Stimulated activated CD8-positive, alpha-beta memory T cell treated with anti-CD3 and anti-CD28 coated beads, Interleukin-15, amount 100 ng/mL, for 1 hour (primary cell): ENCODE measurements at regions not wholly inside any gene's neighbourhood (a gene's known extent, or its start where the extent isn't known, plus 50 kb on each side); places are given as distances from the start of the nearest gene placed in this dataset.

Experiments
- DNase-seq: peaks from one replicate; pipeline ENCODE4 v3.0.0-alpha.2; 2020; ENCODE audit warnings: low read depth

- DNase-seq = no peak
These were observed 156.4 kb upstream of the PDE10A start for GRCh38 chr6:165819394-165819793.

- DNase-seq = no peak
These were observed 155.2 kb upstream of the PDE10A start for GRCh38 chr6:165818200-165818599.

DNA sequence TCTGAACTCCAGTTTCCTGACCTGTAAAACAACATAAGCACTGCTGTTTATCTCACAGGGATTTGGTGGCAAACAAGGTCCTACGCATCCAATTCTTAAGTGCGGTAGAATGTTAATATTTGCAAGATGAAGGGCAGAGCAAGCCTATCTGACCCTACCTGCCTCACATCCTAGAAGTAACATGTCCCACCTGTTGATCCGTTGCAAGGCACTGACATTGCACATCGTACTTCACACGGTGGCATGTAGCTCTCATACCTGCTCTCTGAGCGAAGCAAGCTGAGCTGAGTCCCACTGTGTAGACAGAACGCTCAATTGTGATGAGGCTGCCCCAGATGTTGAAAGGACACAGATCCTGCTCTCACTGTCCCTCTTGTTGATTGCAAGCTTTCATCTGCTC lies 154.7 kb upstream of the PDE10A start:
- no peak for DNase-seq

GRCh38 chr6:165817148-165817547 lies 154.1 kb upstream of the PDE10A start:
- no peak for DNase-seq

GRCh38 chr6:165814679-165815078 lies 151.6 kb upstream of the PDE10A start:
- no peak for DNase-seq

DNA sequence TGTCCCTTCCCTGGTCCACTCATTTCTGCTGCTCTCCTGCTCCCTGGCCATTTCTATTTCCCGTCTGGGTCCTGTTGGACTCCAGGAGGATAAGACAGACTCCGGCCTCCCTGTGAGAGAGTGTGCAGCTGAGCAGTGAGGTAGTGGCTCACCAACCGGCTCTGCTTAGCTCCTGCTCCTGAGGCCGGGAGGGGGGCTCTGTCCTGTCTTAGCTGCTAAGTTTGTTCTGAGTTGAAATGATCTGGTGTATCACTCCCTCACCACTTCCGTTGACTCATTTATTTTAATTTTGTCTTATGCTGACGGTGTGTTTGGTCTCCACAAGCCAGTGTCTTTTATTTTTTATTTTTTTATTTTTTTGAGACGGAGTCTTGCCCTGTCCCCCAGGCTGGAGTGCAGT lies 148.5 kb upstream of the PDE10A start:
- DNase-seq = no peak

DNA sequence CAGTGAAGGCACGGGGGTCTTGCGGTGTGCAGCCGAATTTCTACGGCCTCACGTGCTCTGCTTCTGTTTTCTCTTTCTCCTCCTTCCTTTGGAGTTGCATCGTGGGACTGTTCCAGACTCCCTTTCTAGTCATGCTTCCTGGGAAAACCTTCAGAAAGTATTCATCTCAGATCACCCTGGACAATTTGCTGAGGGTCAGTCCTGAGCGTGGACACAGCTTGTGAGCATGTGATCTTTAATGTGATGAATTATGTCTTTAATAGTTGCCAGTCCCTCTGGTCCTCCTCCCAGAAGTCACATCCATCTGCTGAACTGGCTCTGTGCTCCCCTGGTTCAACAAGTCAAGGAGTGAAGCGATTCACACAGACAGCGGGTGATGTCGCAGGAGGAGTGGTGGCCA lies 145.0 kb upstream of the PDE10A start:
- DNase-seq = no peak

- no peak for DNase-seq
These were observed 144.4 kb upstream of the PDE10A start for GRCh38 chr6:165807249-165807960.

- no peak for DNase-seq
These were observed 143.2 kb upstream of the PDE10A start for GRCh38 chr6:165806126-165806810.

GRCh38 chr6:165805636-165806035 lies 142.6 kb upstream of the PDE10A start:
- no peak for DNase-seq

GRCh38 chr6:165805067-165805555 lies 142.1 kb upstream of the PDE10A start:
- DNase-seq = no peak

GRCh38 chr6:165804331-165805066 lies 141.5 kb upstream of the PDE10A start:
- DNase-seq = no peak

- DNase-seq = no peak
These were observed 137.3 kb upstream of the PDE10A start for GRCh38 chr6:165800337-165800736.

DNA sequence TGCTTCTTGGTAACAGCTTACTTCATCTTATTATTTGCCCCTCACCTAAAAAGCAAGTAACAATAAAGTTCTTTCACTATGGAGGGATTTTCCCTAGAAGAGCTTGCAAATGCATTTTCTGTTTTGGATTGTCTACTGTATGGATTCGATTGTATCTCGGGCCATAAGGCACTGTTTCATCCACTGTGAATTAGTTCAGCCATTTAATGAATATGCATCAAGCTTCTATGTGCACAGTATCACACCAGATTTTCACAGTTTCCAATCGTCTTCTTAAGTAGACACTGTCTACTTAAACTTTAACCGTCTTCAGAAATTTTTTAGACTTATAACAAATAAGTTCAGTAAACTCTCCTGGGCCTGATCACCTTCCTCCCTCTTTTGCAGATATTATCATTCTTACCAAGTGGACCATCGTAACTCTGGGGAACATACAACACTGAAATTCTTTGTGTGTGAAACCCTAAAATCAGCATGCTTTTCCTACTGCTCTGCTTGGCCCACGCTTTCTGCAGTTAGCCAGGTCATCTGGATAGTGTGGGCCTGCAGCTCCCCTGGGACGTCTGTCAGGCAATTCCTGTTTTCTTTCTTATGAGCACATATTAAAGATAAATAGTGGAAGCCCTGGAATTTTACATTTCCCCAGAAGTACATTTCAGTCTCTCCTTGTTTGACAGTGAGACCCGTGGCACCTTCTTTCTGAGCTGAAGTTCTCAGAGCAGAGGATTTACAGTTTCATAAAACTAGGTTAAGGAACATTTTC lies 136.5 kb upstream of the PDE10A start:
- no peak for DNase-seq

GRCh38 chr6:165798991-165799390 lies 135.9 kb upstream of the PDE10A start:
- no peak for DNase-seq

DNA sequence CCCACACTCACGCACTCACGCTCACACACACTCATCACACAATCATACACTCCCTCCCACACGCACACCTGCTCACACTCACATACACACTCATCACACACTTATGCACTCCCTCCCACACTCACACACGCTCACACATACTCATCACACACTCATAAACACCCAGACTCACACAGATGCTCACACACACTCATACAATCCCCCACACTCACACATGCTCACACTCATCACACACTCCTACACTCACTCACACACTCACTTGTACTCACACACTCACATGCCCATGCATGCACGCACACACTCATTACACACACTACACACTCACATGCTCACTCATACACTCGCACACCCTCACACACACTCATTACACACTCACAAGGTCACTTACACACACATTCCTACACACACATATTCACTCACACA lies 131.1 kb upstream of the PDE10A start:
- no peak for DNase-seq

DNA sequence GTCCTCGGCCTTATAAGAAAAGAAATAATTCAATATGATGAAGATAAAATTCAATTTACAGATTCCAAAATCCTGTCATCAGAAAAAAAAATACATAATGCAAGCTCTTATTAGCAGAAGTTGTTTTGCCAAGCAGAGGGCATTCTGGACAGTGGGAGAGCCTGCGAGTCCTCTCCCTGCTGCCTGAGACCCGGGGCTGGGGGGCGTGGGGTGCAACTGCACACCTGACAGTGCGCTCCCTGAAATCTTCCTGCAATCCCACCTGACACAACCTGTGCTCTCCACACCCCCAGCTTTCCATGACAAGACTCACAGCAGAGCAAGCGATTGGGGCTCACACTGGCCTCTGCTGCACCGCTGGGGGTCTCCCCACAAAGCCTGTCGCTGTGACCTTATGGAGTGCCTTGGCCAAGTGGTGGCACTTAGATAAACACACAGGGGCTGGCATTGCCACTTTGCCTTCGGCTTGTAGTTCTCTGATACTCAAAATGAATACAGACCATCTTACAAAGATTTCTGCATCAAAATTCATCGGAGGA lies 130.3 kb upstream of the PDE10A start:
- DNase-seq = no peak

GRCh38 chr6:165791876-165792437 lies 128.9 kb upstream of the PDE10A start:
- DNase-seq = no peak

DNA sequence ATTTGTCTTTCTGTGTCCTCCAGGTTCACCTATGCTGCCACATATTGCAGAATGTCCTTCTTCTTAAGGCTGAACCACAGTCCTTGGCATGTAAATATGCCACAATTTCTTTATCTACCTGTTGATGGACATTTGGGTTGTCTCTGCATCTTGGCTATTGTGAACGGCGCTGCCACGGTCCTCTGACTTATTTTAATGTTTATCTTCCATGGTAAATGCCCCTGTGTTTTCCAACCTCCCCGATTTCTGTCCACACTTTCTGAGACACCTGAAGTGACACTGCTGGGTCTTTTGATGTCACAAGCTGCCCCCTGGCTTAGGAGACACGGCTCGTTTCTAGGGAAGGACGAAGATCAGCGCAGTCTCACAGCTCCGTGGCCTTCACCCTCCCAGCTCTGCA lies 128.3 kb upstream of the PDE10A start:
- DNase-seq = no peak

GRCh38 chr6:165782812-165783211 lies 119.8 kb upstream of the PDE10A start:
- DNase-seq = no peak

DNA sequence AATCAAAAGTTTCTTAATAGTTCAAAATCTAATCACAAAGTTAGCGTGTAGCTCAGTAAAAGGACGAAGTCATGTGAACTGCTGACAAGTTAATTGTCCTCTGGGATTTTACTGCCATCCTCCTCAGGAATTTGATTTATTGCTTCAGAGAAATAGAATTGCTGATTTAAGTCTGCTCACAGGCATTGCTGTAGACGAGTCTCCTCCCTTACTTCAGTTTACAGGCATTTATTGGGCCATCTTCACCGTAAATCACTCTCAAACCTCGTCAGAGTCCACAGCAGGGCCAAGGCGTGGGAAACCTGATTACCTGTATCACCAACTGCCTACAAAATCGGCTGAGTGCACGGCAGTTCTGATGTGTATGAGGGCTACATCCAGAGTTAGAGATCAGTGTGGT lies 119.1 kb upstream of the PDE10A start:
- DNase-seq = no peak

DNA sequence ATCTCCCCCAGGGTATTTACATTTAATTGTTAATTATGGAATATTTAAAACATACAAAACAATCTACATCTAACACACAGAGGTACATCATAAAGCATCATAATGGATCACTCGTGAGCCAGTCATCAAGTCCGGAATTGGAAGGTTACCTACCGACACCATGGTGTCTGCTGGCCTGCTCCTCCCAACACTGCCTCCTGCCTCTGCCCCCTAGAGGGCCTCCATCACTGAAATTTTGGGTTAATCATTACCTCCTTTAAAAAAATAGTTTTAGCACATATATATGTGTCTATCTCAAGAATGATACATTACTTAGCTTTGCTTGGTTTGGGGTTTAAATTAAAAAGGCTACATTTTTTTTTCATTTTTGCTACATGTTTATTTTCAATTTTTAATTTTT lies 114.6 kb upstream of the PDE10A start:
- DNase-seq = no peak
